ENCODE measurements at regions not wholly inside any gene's neighbourhood (a gene's known extent, or its start where the extent isn't known, plus 50 kb on each side); places are given as distances from the start of the nearest gene placed in this dataset.
"Not testable (repeated sequence)": the region's sequence is repeated elsewhere in the genome, so short reads cannot be mapped to it uniquely, and the experiment has no call there.

GRCh38 chr1:96568639-96569038 is 152.9 kb upstream of the PTBP2 start:
- no peak for DNase-seq

GRCh38 chr1:96569288-96569687 is 152.3 kb upstream of the PTBP2 start:
- DNase-seq, result no peak

- no peak for DNase-seq
Observed at GRCh38 chr1:96579636-96580035, 141.9 kb upstream of the PTBP2 start.

GRCh38 chr1:96580920-96581319 is 140.7 kb upstream of the PTBP2 start:
- DNase-seq, result no peak

- DNase-seq, result no peak
Observed at GRCh38 chr1:96581772-96582171, 139.8 kb upstream of the PTBP2 start.

GRCh38 chr1:96583903-96584302 is 137.7 kb upstream of the PTBP2 start:
- DNase-seq, result no peak

GRCh38 chr1:96587222-96587621 is 134.4 kb upstream of the PTBP2 start:
- no peak for DNase-seq

GRCh38 chr1:96588416-96588995 is 133.1 kb upstream of the PTBP2 start:
- no peak for DNase-seq

- DNase-seq, result not testable (repeated sequence)
Observed at GRCh38 chr1:96595530-96595929, 126.1 kb upstream of the PTBP2 start.

- DNase-seq, result no peak
Observed at GRCh38 chr1:96596226-96596922, 125.2 kb upstream of the PTBP2 start.

- no peak for DNase-seq
Observed at GRCh38 chr1:96597218-96597617, 124.4 kb upstream of the PTBP2 start.

GRCh38 chr1:96598416-96599168 is 123.0 kb upstream of the PTBP2 start:
- no peak for DNase-seq

GRCh38 chr1:96604620-96605019 is 117.0 kb upstream of the PTBP2 start:
- not testable (repeated sequence) for DNase-seq

GRCh38 chr1:96617375-96617774 is 104.2 kb upstream of the PTBP2 start:
- not testable (repeated sequence) for DNase-seq

GRCh38 chr1:96632045-96632664 is 89.4 kb upstream of the PTBP2 start:
- no peak for DNase-seq

GRCh38 chr1:96633695-96634094 is 87.9 kb upstream of the PTBP2 start:
- no peak for DNase-seq

- no peak for DNase-seq
Observed at GRCh38 chr1:96634883-96635282, 86.7 kb upstream of the PTBP2 start.

- DNase-seq, result no peak
Observed at GRCh38 chr1:96641282-96641681, 80.3 kb upstream of the PTBP2 start.

- no peak for DNase-seq
Observed at GRCh38 chr1:96643519-96643918, 78.1 kb upstream of the PTBP2 start.

GRCh38 chr1:96649301-96649700 is 72.3 kb upstream of the PTBP2 start:
- no peak for DNase-seq

GRCh38 chr1:96651517-96651916 is 70.1 kb upstream of the PTBP2 start:
- DNase-seq, result no peak

GRCh38 chr1:96660051-96660450 is 61.5 kb upstream of the PTBP2 start:
- no peak for DNase-seq

GRCh38 chr1:96660503-96660902 is 61.1 kb upstream of the PTBP2 start:
- DNase-seq, result no peak

Measured in NCI-H1092 (cell line).